ENCODE measurements at regions not wholly inside any gene's neighbourhood (a gene's known extent, or its start where the extent isn't known, plus 50 kb on each side); places are given as distances from the start of the nearest gene placed in this dataset.

DNA sequence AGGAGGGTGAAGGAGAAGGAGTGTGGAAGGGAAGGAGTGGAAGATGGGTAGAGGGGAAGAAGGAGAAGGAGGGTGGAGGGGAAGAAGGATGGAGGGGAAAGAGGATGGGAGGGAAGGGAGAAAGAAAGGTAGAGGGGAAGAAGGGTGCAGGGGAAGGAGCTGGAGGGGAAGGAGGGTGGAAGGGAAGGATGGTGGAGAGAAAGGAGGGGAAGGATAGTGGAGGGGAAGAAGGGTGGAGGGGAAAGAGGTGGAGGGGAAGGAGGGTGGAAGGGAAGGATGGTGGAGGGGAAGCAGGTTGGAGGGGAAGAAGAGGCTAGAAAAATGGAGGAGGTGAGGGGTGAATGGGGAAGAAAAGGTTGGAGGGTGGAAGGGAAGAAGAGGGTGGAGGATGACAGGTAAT is 927.9 kb downstream of the UQCRFS1 start:
- Mint-ChIP-seq H3K4me1 (ENCODE audit: low read depth in 2 of 2) (no peaks in the 10 kb centered on the region), H3K4me3 (no peak overlapping the region), H3K9me3 (peaks cover 18% of the 10 kb centered on the region), H3K27me3 (peaks cover 36 to 50% of the 10 kb centered on the region in 2 donors), H3K36me3 (no peaks in the 10 kb centered on the region), H3K27ac (no peak overlapping the region)
- ATAC-seq (no peak), DNase-seq (ENCODE audit: low spot score) (no peak)

DNA sequence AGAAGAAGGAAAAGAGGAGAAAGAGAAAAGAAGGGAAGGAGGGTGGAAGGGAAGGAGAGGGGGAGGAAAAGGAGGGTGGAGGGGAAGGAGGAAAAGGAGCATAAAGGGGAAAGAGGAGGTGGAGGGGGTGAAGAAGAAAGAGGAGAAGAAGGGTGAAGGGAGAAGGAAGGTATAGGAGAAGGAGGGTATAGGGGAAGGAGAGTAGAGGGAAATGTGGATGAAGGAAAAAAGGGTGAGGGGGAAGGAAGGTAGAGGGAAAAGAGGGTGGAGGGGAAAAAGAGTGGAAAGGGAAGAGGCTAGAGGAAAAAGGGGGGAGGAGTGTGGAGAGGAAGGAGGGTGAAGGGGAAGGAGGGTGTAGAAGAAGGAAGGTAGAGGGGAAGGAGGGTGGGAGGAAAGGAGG is 928.6 kb downstream of the UQCRFS1 start:
- DNase-seq (ENCODE audit: low spot score) (no peak), ATAC-seq (no peak)
- H3K27ac Mint-ChIP-seq: no peak overlapping the region
- no peaks in the 10 kb centered on the region for H3K4me1 Mint-ChIP-seq (ENCODE audit: low read depth in 2 of 2)
- no peak overlapping the region for H3K4me3 Mint-ChIP-seq
- no peaks in the 10 kb centered on the region for H3K36me3 Mint-ChIP-seq
- H3K9me3 Mint-ChIP-seq: peaks cover 18% of the 10 kb centered on the region
- peaks cover 36 to 50% of the 10 kb centered on the region in 2 donors for H3K27me3 Mint-ChIP-seq

DNA sequence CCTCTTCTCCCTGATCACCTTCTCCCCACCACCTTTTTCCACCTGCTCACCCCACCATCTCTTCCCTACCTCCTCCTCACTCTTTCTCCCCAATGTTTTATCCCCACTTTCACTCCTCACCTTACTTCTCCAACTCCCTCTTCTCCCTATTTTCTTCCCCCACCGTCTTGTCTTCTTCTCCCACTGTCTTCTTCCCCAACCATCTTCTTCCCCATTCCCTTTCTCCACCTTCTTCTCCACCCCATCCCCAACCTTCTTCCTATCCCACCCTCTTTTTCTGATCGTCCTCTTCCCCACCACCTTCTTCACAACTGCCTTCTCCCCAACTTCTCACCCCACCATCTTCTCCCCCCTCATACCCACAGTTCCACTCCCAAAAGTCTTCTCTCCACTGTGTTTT is 929.4 kb downstream of the UQCRFS1 start:
- Mint-ChIP-seq H3K9me3 (peaks cover 18% of the 10 kb centered on the region), H3K4me3 (no peak overlapping the region), H3K4me1 (ENCODE audit: low read depth in 2 of 2) (no peaks in the 10 kb centered on the region), H3K27me3 (peaks cover 36 to 54% of the 10 kb centered on the region in 2 donors), H3K36me3 (no peaks in the 10 kb centered on the region), H3K27ac (no peak overlapping the region)
- no peak for ATAC-seq
- DNase-seq (ENCODE audit: low spot score): no peak

DNA sequence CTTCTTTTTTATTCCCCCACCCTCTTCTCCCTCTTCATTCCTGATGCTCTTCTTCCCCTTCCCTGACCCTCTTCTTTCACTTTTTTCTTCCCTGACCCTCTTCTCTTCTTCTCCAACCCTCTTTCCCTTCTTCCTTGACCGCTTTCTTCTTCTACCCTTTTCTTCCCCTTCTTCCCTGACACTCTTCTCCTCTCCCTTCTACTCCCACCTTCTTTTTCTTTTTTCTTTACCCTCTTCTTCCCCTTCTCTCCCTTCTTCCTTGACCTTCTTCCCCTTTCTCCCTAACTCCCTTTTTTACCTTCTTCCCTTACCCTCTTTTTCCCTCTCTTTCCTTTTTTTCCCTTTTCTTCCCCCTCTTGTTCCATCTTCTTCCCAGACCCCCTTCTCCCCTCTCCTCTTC is 931.3 kb downstream of the UQCRFS1 start:
- Mint-ChIP-seq H3K36me3 (no peaks in the 10 kb centered on the region), H3K9me3 (peaks cover 18% of the 10 kb centered on the region), H3K4me3 (no peak overlapping the region), H3K27ac (no peak overlapping the region), H3K4me1 (ENCODE audit: low read depth in 2 of 2) (no peaks in the 10 kb centered on the region), H3K27me3 (peaks cover 36 to 48% of the 10 kb centered on the region in 2 donors)
- DNase-seq (ENCODE audit: low spot score) (no peak), ATAC-seq (no peak)

DNA sequence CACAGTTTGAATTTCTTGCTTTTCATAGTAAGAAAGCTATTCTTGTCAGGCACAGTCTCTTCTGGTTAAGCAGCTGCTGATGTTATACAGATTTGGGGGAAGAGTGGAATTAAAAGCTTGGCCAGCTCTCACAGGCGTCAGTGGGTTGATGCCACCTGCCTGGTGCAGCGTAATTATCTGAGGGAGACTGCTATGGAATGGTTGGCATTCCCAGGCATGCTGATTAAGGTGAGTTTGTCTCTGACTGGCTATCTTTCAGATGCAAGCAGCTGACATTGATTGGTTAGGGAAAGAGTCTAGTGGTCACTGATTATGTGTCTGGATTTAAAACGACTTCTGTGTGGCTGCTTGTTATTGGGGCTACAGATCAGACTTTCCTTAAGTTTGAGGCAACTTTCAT is 948.4 kb downstream of the UQCRFS1 start:
- no peak overlapping the region for H3K4me3 Mint-ChIP-seq
- no peak overlapping the region for H3K27ac Mint-ChIP-seq
- ATAC-seq (no peak), DNase-seq (ENCODE audit: low spot score) (no peak)
- H3K27me3 Mint-ChIP-seq: peaks cover 20 to 24% of the 10 kb centered on the region in 2 donors
- no peaks in the 10 kb centered on the region for H3K4me1 Mint-ChIP-seq (ENCODE audit: low read depth in 2 of 2)
- no peaks in the 10 kb centered on the region for H3K9me3 Mint-ChIP-seq
- H3K36me3 Mint-ChIP-seq: no peaks in the 10 kb centered on the region

DNA sequence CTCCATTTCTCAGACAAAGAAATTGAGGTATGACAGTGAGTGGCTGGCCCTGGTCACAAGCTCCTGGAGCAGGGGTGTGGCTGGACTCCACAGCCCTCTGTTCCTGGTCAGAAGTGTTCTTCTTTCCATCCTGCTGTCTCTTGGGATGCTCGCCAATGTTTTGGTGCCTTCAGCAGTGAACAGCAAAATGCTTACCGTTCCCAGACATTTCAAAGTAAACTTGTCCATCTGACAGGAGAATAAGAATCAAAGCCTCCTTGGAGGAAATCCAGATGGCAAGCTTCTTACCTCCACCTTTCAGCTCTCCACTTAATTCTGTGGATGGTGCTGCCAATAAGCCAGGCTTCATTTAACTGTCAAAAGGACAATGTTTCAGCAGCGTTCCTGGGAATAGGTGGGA is 954.1 kb downstream of the UQCRFS1 start:
- Mint-ChIP-seq H3K4me1 (ENCODE audit: low read depth in 2 of 2) (no peaks in the 10 kb centered on the region), H3K36me3 (no peaks in the 10 kb centered on the region), H3K27ac (no peak overlapping the region), H3K27me3 (peaks cover 10 to 27% of the 10 kb centered on the region in 2 donors), H3K4me3 (no peak overlapping the region), H3K9me3 (no peaks in the 10 kb centered on the region)
- DNase-seq (ENCODE audit: low spot score) (no peak), ATAC-seq (no peak)

DNA sequence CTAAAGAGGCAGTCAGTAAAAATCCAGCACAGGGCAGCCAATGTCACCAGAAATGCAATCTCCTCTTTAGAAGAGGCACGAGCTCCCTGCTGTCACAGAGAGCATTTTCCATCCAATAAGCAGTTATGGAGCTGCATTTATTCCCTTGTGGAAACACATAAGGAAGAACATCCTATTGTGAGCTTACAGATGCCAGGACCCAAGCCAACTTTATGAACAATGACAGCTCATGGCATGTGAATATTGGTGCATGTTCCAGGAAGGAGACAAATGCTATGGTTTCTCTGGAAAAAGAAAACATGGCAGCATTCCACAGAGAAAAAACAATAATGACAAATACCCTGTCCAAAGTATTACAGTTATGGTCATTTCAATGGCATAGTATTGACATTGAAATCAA is 955.6 kb downstream of the UQCRFS1 start:
- H3K4me3 Mint-ChIP-seq: no peak overlapping the region
- DNase-seq (ENCODE audit: low spot score) (no peak), ATAC-seq (no peak)
- no peaks in the 10 kb centered on the region for H3K4me1 Mint-ChIP-seq (ENCODE audit: low read depth in 2 of 2)
- H3K9me3 Mint-ChIP-seq: no peaks in the 10 kb centered on the region
- no peak overlapping the region for H3K27ac Mint-ChIP-seq
- no peaks in the 10 kb centered on the region for H3K36me3 Mint-ChIP-seq
- peaks cover 5 to 25% of the 10 kb centered on the region in 2 donors for H3K27me3 Mint-ChIP-seq

DNA sequence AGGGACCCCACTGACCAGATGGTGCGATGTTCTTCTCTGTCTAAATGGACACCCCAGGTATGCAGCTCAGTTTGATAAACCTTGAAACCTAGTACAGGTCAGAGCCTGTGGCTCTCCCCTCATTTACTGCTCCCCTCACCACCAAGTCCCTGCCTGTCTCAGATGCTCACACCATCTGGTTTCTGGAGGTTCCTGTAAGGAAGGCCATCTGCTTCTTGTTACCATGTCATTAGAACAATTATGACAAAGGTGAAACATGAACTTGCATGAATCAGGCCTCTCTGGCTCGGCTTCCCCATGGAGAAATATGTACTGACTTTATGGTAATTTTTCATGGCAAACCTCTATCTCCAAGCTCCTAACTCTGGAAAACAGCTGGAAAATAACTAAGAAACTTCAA is 965.7 kb downstream of the UQCRFS1 start:
- no peaks in the 10 kb centered on the region for H3K4me1 Mint-ChIP-seq (ENCODE audit: low read depth in 2 of 2)
- H3K9me3 Mint-ChIP-seq: no peaks in the 10 kb centered on the region
- H3K36me3 Mint-ChIP-seq: no peaks in the 10 kb centered on the region
- no peak for ATAC-seq
- DNase-seq (ENCODE audit: low spot score): no peak
- H3K27me3 Mint-ChIP-seq: peaks cover 0 to 4% of the 10 kb centered on the region in 2 donors
- no peak overlapping the region for H3K27ac Mint-ChIP-seq
- no peak overlapping the region for H3K4me3 Mint-ChIP-seq

DNA sequence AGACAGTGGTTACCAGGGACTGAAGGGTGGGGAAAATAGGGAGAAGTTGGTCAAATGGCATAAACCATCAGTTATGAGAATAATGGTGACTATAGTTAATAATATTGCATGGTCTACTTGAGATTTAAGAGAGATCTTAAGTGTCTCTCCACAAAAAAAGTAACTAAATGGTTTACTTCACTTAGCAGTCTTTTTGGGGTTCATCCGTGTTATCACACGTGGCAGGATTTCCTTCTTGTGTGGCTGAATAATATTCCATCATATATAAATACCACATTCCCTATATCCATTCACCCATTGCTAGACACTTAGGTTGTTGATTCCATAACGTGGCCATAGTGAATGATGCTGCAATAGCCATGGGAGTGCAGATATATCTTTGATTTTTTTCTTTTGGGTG is 967.0 kb downstream of the UQCRFS1 start:
- no peak for ATAC-seq
- no peaks in the 10 kb centered on the region for H3K9me3 Mint-ChIP-seq
- no peak overlapping the region for H3K27ac Mint-ChIP-seq
- no peaks in the 10 kb centered on the region for H3K4me1 Mint-ChIP-seq (ENCODE audit: low read depth in 2 of 2)
- no peaks in the 10 kb centered on the region for H3K36me3 Mint-ChIP-seq
- H3K4me3 Mint-ChIP-seq: no peak overlapping the region
- DNase-seq (ENCODE audit: low spot score): no peak
- H3K27me3 Mint-ChIP-seq: peaks cover 0 to 4% of the 10 kb centered on the region in 2 donors

DNA sequence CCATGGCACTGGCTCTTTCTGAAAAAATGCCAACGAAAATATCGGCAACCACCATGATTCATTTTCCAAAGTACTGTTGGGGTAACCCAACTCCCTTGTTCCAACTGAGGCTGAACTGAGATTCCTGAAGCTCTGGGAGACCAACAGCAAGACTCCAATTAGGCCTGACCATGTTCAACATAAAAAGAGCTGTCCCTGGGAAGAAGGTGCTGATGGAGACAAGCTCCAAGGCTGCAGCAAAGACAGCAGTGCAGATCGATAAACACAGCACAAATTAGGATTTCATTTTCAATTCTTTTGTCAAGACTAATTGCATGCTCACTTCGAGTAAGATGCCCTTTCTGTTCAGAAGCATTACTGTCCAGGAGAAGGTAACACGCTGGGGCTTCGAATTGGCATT is 968.0 kb downstream of the UQCRFS1 start:
- Mint-ChIP-seq H3K9me3 (no peaks in the 10 kb centered on the region), H3K27me3 (peaks cover 1 to 4% of the 10 kb centered on the region in 2 donors), H3K4me3 (no peak overlapping the region), H3K4me1 (ENCODE audit: low read depth in 2 of 2) (no peaks in the 10 kb centered on the region), H3K27ac (no peak overlapping the region), H3K36me3 (no peaks in the 10 kb centered on the region)
- ATAC-seq (no peak), DNase-seq (ENCODE audit: low spot score) (no peak)

DNA sequence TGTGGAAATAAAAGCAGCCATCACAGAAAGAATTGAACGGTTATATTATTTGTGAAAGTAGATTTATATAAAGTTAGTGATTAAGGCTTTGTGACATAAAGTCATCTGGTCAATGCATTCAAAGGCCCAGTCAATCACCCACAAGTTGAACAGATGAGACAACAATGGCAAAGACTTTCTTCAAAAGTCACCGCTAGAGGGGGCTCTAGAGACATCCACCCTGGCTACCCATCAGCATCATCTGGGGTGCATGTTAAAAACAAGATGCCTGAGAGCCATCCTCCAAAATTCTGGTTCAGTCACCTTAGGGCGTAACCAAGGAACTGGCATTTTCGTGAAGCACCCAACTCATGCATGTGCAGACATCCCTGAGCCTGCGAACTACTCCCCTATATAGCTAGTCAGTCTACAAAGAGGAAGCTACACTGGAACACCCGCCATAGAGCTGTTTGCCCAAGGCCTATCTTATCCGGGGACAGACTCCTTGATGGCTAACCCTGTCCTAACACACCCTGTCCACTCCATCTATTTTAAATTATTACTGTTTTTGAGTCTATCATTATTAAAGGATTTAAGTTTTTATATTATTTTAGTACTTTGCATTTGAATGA is 970.5 kb downstream of the UQCRFS1 start:
- H3K27ac Mint-ChIP-seq: no peak overlapping the region
- H3K4me3 Mint-ChIP-seq: no peak overlapping the region
- no peaks in the 10 kb centered on the region for H3K9me3 Mint-ChIP-seq
- ATAC-seq: no peak
- no peaks in the 10 kb centered on the region for H3K4me1 Mint-ChIP-seq (ENCODE audit: low read depth in 2 of 2)
- DNase-seq (ENCODE audit: low spot score): no peak
- peaks cover 6% of the 10 kb centered on the region in 2 donors for H3K27me3 Mint-ChIP-seq
- no peaks in the 10 kb centered on the region for H3K36me3 Mint-ChIP-seq

DNA sequence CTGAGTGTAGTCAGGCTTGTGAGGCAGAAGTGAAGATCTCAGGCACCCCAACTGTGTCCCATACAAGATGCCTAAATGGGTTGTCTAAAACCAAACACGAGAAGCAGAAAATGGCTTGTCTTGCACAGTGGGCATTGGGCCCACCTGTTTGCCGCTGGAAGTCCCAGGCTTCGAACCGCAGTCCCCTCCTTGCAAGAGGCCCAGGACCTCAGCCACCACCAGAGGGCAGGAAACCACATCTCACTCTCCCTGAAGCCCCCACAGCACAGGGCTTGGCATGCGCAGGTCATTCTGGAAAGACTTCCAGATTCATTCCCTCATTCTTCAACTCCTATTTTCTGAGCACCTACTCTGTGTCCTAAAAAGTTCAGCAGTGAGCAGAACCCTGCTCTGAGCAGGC is 973.7 kb downstream of the UQCRFS1 start:
- ATAC-seq (no peak), DNase-seq (ENCODE audit: low spot score) (no peak)
- peaks cover 0 to 2% of the 10 kb centered on the region in 2 donors for H3K4me1 Mint-ChIP-seq (ENCODE audit: low read depth in 2 of 2)
- H3K27ac Mint-ChIP-seq: no peak overlapping the region
- no peaks in the 10 kb centered on the region for H3K9me3 Mint-ChIP-seq
- H3K27me3 Mint-ChIP-seq: peaks cover 17 to 21% of the 10 kb centered on the region in 2 donors
- H3K36me3 Mint-ChIP-seq: no peaks in the 10 kb centered on the region
- H3K4me3 Mint-ChIP-seq: no peak overlapping the region

DNA sequence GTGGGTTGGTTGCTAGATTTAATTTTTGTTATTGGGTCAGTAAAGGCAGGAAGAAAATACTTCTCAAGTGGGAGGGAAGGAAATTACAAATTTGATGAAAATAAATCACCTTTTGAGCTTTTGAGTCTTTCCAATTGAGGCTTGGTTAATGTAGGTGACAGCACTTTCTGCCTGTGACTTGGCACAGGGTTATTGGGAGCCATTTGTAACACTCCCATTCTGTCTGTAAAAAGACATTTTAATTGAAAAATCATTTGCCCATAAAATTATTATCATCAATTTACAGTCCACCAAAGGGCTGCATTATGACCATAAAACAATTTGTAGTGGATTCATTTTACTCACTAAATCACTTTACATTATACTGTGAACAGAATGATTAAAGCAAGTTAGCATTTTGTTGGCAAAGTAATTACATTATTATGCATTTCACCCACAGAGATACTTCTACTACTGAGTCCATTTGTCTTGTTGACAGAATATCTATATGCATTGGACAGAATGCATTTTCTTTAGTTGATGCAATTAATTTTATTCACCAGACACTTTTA is 974.6 kb downstream of the UQCRFS1 start:
- Mint-ChIP-seq H3K36me3 (no peaks in the 10 kb centered on the region), H3K27ac (no peak overlapping the region), H3K4me3 (no peak overlapping the region), H3K9me3 (no peaks in the 10 kb centered on the region), H3K27me3 (peaks cover 16 to 25% of the 10 kb centered on the region in 2 donors), H3K4me1 (ENCODE audit: low read depth in 2 of 2) (peaks cover 0 to 2% of the 10 kb centered on the region in 2 donors)
- no peak for ATAC-seq
- DNase-seq (ENCODE audit: low spot score): no peak

DNA sequence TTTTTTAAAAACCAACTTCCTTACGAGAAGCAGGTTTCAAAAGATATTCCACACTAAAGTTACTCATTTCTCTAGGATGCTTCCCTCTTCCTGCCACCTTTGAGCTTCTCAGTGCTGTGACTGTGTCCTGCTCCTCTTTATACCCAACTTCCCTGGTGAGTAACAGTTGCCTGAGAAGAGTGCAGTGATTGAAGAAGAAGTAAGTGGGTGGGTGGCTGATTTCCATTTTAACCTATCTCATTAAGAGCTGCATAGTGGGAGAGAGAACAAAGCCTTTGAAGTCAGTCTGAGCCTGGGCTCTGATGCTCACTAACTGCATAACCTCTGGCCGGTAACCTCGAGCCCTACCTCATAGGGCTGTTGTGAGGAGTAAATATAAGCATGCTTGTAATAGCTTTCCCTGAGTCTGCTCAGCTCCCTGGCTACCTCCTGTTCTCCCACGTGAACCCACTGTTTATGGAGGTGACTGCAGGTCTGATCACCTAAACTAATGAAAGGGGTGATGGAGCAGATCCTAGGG is 977.3 kb downstream of the UQCRFS1 start:
- Mint-ChIP-seq H3K9me3 (no peaks in the 10 kb centered on the region), H3K36me3 (no peaks in the 10 kb centered on the region), H3K4me1 (ENCODE audit: low read depth in 2 of 2) (peaks cover 0 to 2% of the 10 kb centered on the region in 2 donors), H3K27me3 (peaks cover 24 to 46% of the 10 kb centered on the region in 2 donors), H3K27ac (no peak overlapping the region), H3K4me3 (no peak overlapping the region)
- DNase-seq (ENCODE audit: low spot score) (no peak), ATAC-seq (no peak)

DNA sequence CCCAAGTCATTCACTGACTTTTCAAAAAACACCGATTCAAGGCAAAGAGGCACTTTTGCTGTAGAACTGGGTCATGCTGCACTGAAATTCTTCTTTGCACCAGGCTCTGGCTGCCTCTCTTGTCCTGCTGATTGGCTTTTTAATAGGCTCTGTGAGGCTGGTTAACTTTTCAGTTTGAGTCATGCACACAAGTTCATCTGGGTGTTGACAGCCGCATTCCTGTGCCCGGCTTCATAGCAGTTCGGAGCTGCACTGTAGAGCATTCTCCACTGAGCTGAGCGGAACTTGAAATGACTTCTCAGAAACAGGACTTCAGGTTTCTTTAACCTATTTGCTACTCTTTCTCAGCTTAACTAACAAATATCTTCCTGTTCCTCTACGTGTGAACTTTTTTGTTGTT is 978.3 kb downstream of the UQCRFS1 start:
- no peak for DNase-seq (ENCODE audit: low spot score)
- peaks cover 24 to 46% of the 10 kb centered on the region in 2 donors for H3K27me3 Mint-ChIP-seq
- H3K36me3 Mint-ChIP-seq: no peaks in the 10 kb centered on the region
- no peak overlapping the region for H3K27ac Mint-ChIP-seq
- no peak for ATAC-seq
- H3K4me1 Mint-ChIP-seq (ENCODE audit: low read depth in 2 of 2): peaks cover 0 to 2% of the 10 kb centered on the region in 2 donors
- no peaks in the 10 kb centered on the region for H3K9me3 Mint-ChIP-seq
- H3K4me3 Mint-ChIP-seq: no peak overlapping the region
